ENCODE measurements at regions not wholly inside any gene's neighbourhood (a gene's known extent, or its start where the extent isn't known, plus 50 kb on each side); places are given as distances from the start of the nearest gene placed in this dataset.

DNA sequence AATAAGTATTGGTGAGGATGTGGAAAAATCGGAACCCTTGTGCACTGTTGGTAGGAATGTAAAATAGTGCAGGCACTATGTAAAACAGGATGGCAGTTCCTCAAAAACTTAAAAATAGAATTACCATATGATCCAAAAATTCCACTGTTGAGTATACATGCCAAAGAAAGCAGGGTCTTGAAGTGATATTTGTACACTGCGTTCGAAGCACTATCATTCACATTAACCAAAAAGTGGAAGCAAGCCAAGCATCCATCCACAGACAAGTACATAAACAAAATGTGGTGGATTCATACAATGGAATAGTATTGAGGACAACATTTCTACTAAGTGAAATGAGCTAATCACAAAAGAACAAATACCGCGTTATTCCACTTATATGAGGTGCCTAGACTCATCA lies 200.7 kb downstream of the TJP1 start:
- Mint-ChIP-seq H3K36me3 (no peaks in the 10 kb centered on the region), H3K27me3 (peaks cover 7% of the 10 kb centered on the region), H3K4me3 (no peak overlapping the region), H3K27ac (no peak overlapping the region), H3K4me1 (no peaks in the 10 kb centered on the region), H3K9me3 (peaks cover 4% of the 10 kb centered on the region)
- DNase-seq, result no peak

GRCh38 chr15:29618586-29618985 lies 203.7 kb downstream of the TJP1 start:
- Mint-ChIP-seq H3K27ac (no peak overlapping the region), H3K9me3 (no peaks in the 10 kb centered on the region), H3K4me1 (no peaks in the 10 kb centered on the region), H3K4me3 (no peak overlapping the region), H3K36me3 (no peaks in the 10 kb centered on the region), H3K27me3 (peaks cover 13% of the 10 kb centered on the region)
- no peak for DNase-seq

DNA sequence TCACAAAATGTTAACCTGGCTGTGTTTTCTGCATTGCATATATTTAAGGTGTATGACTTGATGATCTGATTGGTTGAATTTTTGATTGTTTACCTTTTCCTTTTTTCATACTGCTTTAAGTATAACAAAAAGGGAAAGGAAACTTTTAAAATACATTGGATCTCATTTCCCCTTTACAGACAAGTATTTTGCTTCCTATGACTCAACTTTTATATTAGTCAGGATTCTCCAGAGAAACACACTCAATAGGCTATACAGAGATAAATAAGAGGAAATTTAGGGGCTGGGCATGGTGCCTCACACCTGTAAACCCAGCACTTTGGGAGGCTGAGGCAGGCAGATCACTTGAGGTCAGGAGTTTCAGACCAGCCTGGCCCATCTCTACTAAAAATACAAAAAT lies 205.8 kb downstream of the TJP1 start:
- H3K4me3 Mint-ChIP-seq, result no peak overlapping the region
- no peaks in the 10 kb centered on the region for H3K9me3 Mint-ChIP-seq

GRCh38 chr15:29615791-29616190 lies 206.5 kb downstream of the TJP1 start:
- no peaks in the 10 kb centered on the region for H3K4me1 Mint-ChIP-seq
- H3K27ac Mint-ChIP-seq, result no peak overlapping the region
- H3K27me3 Mint-ChIP-seq, result peaks cover 30% of the 10 kb centered on the region
- no peak for DNase-seq
- H3K36me3 Mint-ChIP-seq, result no peaks in the 10 kb centered on the region
- no peaks in the 10 kb centered on the region for H3K9me3 Mint-ChIP-seq
- no peak overlapping the region for H3K4me3 Mint-ChIP-seq

More for the DNA sequence above, 205.8 kb downstream of the TJP1 start:
- peaks cover 25% of the 10 kb centered on the region for H3K27me3 Mint-ChIP-seq
- no peak overlapping the region for H3K27ac Mint-ChIP-seq
- no peak for DNase-seq
- H3K36me3 Mint-ChIP-seq, result no peaks in the 10 kb centered on the region
- H3K4me1 Mint-ChIP-seq, result no peaks in the 10 kb centered on the region

DNA sequence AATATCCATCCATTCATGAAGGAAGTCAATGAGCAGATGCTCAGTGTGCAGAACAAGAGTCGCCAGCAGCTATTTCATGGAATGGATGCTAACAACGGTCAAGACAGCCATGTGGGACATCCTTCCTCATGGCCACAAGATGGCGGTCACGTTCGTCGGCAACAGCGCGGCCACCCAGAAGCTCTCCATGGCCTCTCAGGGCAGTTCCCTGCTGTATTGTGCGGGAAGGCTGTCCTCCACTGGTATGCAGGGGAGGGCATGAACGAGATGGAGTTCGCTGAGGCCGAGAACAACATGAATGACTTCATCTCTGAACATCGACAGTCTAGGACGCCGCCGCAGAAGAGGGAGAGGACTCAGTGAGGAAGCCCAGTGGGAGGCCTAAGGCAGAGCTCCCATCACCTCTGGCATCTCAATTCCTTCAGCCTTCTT lies 208.3 kb downstream of the TJP1 start:
- no peaks in the 10 kb centered on the region for H3K4me1 Mint-ChIP-seq
- H3K27ac Mint-ChIP-seq, result no peak overlapping the region
- no peak for DNase-seq
- H3K27me3 Mint-ChIP-seq, result peaks cover 30% of the 10 kb centered on the region
- no peak overlapping the region for H3K4me3 Mint-ChIP-seq
- no peaks in the 10 kb centered on the region for H3K36me3 Mint-ChIP-seq
- H3K9me3 Mint-ChIP-seq, result no peaks in the 10 kb centered on the region

- H3K4me3 Mint-ChIP-seq, result no peak overlapping the region
- H3K27ac Mint-ChIP-seq, result no peak overlapping the region
- no peak for DNase-seq
- no peaks in the 10 kb centered on the region for H3K9me3 Mint-ChIP-seq
- peaks cover 30% of the 10 kb centered on the region for H3K27me3 Mint-ChIP-seq
- H3K4me1 Mint-ChIP-seq, result no peaks in the 10 kb centered on the region
- H3K36me3 Mint-ChIP-seq, result no peaks in the 10 kb centered on the region
Measured at GRCh38 chr15:29612701-29613100, 209.6 kb downstream of the TJP1 start.

DNA sequence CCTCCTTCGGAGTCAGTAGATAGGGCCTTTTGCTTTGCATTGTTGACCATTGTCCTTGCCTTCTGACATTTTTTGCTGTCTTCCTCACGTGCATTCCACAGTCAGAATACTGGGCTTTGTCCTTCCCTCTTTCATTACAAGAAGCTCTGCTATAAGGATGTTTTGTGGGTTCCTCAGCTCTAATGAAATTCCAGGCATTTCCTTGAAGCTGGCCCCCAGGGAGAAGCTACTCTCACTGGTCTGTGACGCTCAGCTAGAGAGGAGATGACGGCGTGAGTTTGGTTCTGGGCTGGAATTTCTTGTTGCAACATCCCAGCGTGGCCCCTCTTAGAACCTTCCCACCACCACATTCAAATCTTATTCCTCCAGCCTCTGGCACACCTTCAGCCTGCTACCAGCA lies 210.2 kb downstream of the TJP1 start:
- H3K27me3 Mint-ChIP-seq, result peaks cover 30% of the 10 kb centered on the region
- H3K4me3 Mint-ChIP-seq, result no peak overlapping the region
- no peaks in the 10 kb centered on the region for H3K9me3 Mint-ChIP-seq
- no peak overlapping the region for H3K27ac Mint-ChIP-seq
- H3K4me1 Mint-ChIP-seq, result no peaks in the 10 kb centered on the region
- no peaks in the 10 kb centered on the region for H3K36me3 Mint-ChIP-seq
- DNase-seq, result no peak

- no peak for DNase-seq
- no peak overlapping the region for H3K4me3 Mint-ChIP-seq
- H3K36me3 Mint-ChIP-seq, result no peaks in the 10 kb centered on the region
- no peak overlapping the region for H3K27ac Mint-ChIP-seq
- no peaks in the 10 kb centered on the region for H3K4me1 Mint-ChIP-seq
- H3K27me3 Mint-ChIP-seq, result peaks cover 30% of the 10 kb centered on the region
- H3K9me3 Mint-ChIP-seq, result no peaks in the 10 kb centered on the region
Measured at GRCh38 chr15:29611057-29611456, 211.2 kb downstream of the TJP1 start.

- no peak overlapping the region for H3K4me3 Mint-ChIP-seq
- H3K27me3 Mint-ChIP-seq, result peaks cover 15% of the 10 kb centered on the region
- no peaks in the 10 kb centered on the region for H3K4me1 Mint-ChIP-seq
- DNase-seq, result no peak
- H3K27ac Mint-ChIP-seq, result no peak overlapping the region
- no peaks in the 10 kb centered on the region for H3K36me3 Mint-ChIP-seq
- H3K9me3 Mint-ChIP-seq, result no peaks in the 10 kb centered on the region
Measured at GRCh38 chr15:29601811-29602210, 220.5 kb downstream of the TJP1 start.

- H3K27ac Mint-ChIP-seq, result no peak overlapping the region
- no peak for DNase-seq
- H3K4me1 Mint-ChIP-seq, result no peaks in the 10 kb centered on the region
- H3K4me3 Mint-ChIP-seq, result no peak overlapping the region
- H3K36me3 Mint-ChIP-seq, result no peaks in the 10 kb centered on the region
- no peaks in the 10 kb centered on the region for H3K9me3 Mint-ChIP-seq
- H3K27me3 Mint-ChIP-seq, result peaks cover 15% of the 10 kb centered on the region
Measured at GRCh38 chr15:29600262-29600661, 222.0 kb downstream of the TJP1 start.

DNA sequence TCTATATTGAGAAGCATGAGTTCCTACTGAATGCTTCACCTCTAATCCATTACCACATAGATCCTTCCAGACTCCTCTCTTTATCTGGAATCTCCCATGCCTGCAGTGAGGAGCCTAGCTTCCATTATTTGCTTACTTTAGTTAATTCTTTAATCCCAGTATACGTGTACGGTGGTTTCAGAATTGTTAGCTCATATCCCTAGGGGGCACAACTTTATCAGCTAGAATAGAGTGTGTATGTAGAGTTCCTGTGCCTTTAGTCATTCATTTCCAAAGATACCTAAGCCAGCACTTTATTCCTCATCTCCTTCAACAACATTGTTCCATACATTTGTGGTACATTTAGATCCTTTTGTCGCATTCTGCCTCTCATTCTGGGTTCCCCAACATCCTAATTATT lies 226.0 kb downstream of the TJP1 start:
- H3K9me3 Mint-ChIP-seq, result no peaks in the 10 kb centered on the region
- H3K36me3 Mint-ChIP-seq, result no peaks in the 10 kb centered on the region
- no peaks in the 10 kb centered on the region for H3K4me1 Mint-ChIP-seq
- H3K4me3 Mint-ChIP-seq, result no peak overlapping the region
- H3K27ac Mint-ChIP-seq, result no peak overlapping the region
- DNase-seq, result no peak
- peaks cover 10% of the 10 kb centered on the region for H3K27me3 Mint-ChIP-seq

DNA sequence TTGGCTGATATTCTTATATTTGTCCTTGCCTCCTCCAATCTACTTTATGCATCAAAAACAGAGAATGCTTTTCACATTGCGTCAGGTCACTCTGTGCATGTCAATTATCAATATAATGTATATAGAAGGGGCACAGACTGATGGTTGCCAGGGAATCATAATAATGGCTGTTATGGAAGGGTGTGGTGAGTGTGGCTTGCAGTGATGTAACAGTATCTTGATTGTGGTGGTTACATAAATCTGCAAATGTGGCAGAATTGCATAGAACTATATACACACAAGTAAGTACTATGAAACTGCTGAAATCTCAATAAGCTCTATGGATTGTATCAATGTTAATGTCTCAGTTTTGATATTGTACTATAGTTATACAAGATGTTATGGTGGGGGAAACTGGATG lies 228.6 kb downstream of the TJP1 start:
- H3K27ac Mint-ChIP-seq, result no peak overlapping the region
- no peak overlapping the region for H3K4me3 Mint-ChIP-seq
- DNase-seq, result no peak
- no peaks in the 10 kb centered on the region for H3K9me3 Mint-ChIP-seq
- no peaks in the 10 kb centered on the region for H3K36me3 Mint-ChIP-seq
- H3K4me1 Mint-ChIP-seq, result no peaks in the 10 kb centered on the region
- peaks cover 15% of the 10 kb centered on the region for H3K27me3 Mint-ChIP-seq

GRCh38 chr15:29593111-29593510 lies 229.2 kb downstream of the TJP1 start:
- Mint-ChIP-seq H3K4me1 (no peaks in the 10 kb centered on the region), H3K9me3 (no peaks in the 10 kb centered on the region), H3K27ac (no peak overlapping the region), H3K27me3 (peaks cover 15% of the 10 kb centered on the region), H3K36me3 (no peaks in the 10 kb centered on the region), H3K4me3 (no peak overlapping the region)
- DNase-seq, result no peak

DNA sequence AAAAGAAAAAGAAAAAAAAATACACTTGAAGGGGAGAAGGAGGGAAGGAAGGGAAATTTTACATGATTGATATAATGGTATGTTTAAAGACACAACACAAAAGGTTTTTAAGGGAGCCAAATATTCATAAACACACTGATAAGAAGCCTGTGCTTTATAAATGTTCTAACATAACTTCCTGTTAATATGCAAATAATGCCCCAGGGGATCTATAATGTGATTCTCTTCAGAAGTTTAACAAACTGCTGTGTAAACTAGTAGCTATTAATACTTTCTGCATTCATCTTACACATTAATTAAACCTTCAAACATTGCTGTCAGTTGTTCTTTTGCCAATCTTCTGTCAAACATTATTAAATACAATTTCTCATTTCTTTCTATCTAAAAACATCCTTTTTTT lies 231.6 kb downstream of the TJP1 start:
- Mint-ChIP-seq H3K27me3 (peaks cover 9% of the 10 kb centered on the region), H3K4me1 (no peaks in the 10 kb centered on the region), H3K36me3 (no peaks in the 10 kb centered on the region), H3K4me3 (no peak overlapping the region), H3K27ac (no peak overlapping the region), H3K9me3 (no peaks in the 10 kb centered on the region)
- DNase-seq, result no peak

DNA sequence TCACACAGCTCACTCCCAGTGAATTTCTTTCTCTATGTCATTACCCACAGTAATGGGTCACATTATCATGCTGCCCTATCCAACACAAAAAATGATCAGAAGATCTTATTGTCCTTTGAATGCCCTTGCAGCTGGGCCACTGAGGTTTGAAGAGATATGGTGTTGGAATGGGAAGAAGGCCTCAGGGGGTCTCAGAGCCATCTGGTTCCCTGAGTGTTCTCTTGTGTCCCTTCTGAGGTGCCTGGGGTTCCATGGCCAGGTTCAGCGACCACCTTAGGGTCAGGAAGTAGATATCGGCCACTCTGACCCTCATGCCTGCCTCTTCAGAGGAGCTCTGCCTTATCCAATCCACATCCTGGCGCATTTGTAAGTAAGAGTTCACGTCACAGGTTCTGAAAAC lies 232.3 kb downstream of the TJP1 start:
- H3K27me3 Mint-ChIP-seq, result peaks cover 13% of the 10 kb centered on the region
- no peaks in the 10 kb centered on the region for H3K4me1 Mint-ChIP-seq
- no peak overlapping the region for H3K4me3 Mint-ChIP-seq
- H3K9me3 Mint-ChIP-seq, result no peaks in the 10 kb centered on the region
- no peak for DNase-seq
- H3K27ac Mint-ChIP-seq, result no peak overlapping the region
- no peaks in the 10 kb centered on the region for H3K36me3 Mint-ChIP-seq

DNA sequence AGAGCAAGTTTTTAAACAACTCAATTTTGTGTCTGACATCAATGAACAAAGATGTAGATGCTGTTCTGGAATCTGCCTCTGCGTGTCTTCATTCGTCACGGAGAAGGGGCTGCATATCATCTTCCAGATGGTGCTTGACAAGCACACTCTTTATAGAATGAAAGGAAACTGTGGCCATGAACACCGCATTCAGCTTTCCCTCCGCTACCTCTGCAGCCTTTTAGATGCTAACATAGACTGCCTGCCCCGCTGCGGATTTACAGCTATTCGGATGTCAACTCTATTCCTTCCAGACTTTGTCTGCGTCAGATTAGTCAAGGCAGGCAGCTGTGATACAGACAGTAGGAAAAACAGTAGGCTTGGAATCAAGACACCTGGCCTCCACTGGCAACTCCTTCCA lies 232.9 kb downstream of the TJP1 start:
- Mint-ChIP-seq H3K27ac (no peak overlapping the region), H3K9me3 (no peaks in the 10 kb centered on the region), H3K4me3 (no peak overlapping the region), H3K27me3 (peaks cover 17% of the 10 kb centered on the region), H3K4me1 (no peaks in the 10 kb centered on the region), H3K36me3 (no peaks in the 10 kb centered on the region)
- no peak for DNase-seq
